Esophagus mucosa (tissue), 1 donor: ENCODE measurements at regions not wholly inside any gene's neighbourhood (a gene's known extent, or its start where the extent isn't known, plus 50 kb on each side); places are given as distances from the start of the nearest gene placed in this dataset.
"Not testable (repeated sequence)": the region's sequence is repeated elsewhere in the genome, so short reads cannot be mapped to it uniquely, and the experiment has no call there.

Source experiments
- ATAC-seq: fragments of 200-7000 bp; cut with Tn5 transposase; one replicate; pipeline ENCODE4 v1.9.1; 2020
- donor health status: DM: yes; HTN: yes; CAD: no.

DNA sequence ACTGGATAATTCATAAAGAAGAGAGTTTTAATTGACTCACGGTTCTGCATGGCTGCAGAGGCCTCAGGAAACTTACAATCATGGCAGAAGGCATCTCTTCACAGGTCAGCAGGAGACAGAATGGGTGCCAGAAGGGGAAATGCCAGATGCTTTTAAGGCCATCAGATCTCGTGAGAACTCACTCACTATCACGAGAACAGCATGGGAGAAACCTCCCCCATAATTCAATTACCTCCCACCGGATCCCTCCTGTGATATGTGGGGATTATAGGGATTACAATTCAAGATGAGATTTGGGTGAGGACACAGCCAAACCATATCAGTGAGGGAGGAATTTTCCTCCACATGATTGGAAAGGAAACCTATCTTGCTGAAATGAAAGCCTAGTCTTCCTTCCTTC lies 108.1 kb upstream of the TMEM132E start:
- ATAC-seq: not testable (repeated sequence)

DNA sequence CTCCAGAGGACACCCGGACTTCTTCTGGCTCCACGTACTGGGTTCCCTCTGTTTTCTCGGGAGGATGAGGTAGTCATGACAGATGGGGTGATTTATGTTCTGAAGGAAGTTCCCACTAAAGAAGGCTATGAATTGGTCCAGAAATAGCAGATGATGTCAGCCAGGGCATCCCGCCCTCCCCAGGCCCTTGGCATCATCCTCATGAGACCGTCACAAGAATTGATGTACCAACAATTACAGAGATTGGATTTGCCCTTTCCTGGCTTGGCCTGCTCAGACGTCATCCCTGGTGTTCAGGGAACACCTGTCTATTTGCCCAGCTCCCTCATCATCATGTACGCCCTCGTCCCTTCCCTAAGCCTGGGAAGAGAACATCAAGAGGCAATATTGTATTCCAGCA lies 102.8 kb upstream of the CCL1 start:
- ATAC-seq: no peak

DNA sequence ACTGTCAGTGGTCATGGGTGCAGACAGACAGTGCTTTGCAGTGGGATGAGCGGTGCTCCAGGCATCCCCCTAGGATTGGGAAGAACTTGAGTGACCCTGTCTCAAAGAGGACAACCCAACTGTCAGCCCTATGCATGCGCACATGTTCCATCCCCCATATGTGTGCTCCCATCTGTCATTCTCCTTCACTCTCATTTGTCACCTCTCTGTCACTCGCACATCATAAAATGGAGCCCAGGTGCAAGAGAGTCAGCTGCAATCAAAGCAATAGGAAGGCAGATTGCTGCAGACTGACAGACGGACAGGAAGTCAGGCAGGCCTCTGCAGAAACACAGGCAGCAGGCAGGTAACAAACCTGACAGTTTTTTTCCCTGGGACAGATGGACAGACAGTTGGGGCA lies 101.8 kb upstream of the CCL1 start:
- ATAC-seq: no peak

DNA sequence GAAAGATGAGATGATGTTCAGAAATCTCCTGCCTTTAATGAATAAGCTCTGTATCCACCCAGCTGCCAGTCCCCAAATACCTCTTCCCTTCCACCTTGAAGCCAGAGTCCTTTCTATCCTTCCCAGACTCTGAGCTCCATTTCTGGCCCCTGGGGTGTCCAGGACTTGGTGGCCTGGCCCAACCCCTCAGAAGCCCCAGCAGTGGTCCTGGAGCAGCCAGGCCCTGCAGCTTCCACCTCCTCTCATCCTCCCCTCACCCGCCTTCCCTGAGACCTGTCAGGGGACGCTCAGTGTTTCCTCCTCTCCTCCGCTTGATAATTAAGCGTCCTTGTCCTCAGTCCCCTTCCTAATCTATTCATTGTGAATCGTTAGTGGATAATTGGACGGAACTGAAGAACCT lies 95.2 kb upstream of the CCL1 start:
- ATAC-seq: no peak

DNA sequence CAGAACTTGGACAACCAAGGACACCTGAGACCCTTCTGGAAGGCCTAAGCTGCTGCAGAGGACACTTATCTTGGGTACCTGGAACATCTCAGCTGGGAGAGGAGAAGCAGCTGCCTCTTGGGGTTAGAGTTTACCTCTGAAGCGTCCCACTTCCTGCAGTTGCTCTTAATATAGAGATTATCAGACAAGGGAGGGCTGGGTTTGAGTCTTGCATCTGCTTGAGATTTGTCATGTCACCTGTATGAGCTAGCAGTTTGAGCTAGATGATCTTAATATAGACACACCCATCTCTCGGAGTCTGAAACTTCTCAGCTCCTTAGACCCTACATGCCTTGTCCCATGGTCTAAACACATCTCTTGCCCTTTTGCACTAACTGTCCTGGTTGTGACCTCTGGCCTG lies 93.1 kb upstream of the CCL1 start:
- ATAC-seq: no peak

DNA sequence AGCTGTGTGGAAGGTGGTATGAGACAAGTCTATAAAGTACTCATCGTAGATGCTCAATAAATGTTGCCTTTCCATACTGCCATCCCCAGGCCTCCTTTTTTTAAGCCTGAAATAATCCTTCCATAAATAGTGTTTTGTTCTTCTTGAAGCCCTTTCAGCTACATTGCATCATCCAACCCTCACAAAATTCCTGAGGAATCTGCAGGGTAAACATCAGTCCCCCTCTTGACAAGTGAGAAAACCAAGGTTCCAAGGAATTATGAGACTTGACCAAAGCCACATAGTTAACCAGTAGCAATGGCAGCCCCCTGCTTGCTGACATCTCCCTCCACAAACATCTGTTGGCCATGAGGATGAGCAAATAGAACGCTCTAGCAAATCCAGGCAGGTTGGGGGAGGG lies 89.7 kb upstream of the CCL1 start:
- ATAC-seq: no peak

DNA sequence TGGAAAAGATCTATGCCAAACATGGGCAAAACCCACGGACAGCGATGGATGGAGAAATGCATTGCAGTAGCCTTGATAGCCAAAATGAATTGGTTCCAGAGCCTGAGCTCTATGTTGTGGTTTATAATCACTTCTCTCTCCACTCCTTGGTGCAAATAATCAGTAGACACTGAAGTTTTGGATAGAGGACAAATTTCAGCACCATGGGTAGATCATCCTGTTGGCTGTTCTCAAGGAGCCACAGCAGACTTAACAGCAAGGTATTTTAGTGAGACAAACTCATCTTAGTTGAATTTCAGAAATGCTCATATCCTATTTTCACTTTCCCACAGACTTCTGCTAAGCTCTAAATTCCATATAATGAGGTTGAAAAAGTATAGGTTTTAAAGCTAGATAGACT lies 88.3 kb upstream of the CCL1 start:
- no peak for ATAC-seq

DNA sequence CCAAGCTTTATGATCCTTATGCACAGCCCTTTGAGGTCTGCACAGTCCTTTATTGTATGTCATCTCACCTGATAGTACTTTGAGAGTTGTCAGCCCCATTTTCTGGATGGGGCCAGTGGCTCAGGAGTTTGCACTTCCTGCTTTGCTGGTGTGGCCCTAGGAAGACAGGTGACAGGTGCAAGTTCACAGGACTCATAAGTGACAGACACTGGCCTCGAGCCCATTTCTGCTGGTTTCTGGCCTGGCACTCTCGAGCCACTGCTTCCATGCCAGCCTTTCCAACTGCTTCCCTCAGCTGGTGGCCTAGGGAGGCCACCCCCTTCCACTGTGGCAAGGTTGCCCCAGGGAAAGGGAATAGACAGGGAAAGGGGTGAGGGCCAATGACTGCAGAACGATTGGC lies 84.4 kb upstream of the CCL1 start:
- ATAC-seq: no peak

DNA sequence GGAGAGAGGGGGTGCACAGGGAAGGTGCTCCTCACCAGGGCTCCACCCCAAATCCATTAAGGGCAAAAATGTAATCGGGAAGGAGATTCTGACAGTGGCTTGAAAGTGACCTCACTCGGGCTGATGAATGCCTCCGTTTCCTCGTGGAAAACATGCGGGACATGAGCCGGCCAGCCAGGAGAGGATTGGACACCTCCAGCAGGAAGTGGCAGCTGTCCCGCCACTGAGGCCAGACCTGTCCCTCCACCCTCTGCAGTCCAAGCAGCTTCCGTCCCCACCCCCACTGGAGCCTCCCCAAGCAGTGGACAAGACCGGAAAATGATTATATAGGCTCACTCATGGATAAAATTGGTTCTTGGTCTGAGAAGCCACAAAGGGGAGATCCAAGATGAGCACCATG lies 82.1 kb upstream of the CCL1 start:
- no peak for ATAC-seq

DNA sequence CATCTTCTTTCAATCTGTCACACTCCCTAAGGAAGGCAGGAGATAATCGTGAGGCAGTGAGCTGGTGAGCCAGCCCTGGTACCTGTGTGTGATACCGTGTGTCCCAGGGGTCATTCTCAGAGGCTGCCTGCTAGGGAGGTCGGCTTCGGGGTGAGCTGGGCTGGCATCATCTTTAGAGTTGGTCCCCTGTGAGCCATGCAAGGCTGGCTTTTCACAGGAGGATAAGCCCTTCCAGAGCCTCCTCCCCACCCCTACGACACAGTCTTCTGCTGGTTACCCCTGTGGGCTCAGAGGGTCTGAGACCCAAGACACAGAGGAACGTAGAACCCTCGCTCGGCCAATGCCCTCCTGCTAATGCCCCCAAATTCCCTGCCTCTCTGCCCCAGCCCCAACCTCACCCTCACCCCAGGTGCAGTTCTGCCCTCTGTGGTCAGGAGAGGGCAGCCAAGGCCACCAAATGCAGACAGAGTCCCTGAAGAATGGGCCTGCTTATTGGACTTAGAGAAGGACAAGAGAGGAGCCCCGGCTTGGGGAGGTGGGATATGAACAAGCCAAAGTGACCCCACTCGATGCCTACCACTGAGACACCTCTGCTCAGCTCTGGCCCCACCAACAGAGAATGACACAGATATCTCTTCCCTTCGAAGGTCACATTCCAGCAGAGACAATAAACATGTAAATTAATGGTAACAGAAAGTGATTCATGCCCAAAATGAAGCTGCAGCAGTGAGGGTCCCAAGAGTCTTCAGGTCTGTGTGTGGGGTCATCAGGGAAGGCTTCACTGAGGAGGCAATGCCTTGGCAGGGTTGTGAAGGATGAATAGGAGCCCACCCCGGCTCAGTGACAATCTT lies 80.8 kb upstream of the CCL1 start:
- peak; percentile 26 for ATAC-seq

DNA sequence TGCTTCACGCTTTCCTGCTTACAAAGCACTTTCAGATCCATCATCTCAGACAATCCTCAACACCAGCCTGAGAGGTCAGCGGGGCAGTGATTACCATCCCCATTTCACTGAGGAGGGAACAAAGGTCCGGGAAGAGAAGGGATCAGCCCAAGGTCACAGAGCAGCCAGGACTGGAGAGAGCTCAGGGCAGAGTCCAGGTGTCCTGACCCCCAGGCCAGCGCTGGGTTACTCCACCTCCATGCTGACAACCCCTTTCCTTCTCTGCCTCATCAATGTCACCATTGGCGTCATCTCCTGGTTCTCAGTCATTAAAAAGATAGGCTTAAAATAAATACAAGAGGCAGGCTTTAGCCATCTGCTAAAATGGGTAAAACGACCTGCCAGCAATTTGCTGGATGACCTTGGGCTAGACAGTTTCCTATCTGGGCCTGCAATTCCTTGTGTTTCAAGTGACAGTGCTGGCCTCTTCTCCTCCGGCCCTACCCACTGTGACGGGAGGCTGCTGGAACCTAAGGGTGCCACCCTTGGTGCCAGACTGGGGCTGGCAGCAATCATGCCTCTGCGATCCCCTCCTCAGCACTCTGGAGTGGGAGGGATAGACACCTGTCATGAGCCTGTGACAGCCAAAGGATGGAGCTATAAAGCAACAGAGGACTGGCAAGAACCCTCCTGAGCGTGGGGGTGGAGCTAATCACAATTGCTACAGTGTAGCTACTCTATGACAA lies 79.5 kb upstream of the CCL1 start:
- ATAC-seq: no peak

DNA sequence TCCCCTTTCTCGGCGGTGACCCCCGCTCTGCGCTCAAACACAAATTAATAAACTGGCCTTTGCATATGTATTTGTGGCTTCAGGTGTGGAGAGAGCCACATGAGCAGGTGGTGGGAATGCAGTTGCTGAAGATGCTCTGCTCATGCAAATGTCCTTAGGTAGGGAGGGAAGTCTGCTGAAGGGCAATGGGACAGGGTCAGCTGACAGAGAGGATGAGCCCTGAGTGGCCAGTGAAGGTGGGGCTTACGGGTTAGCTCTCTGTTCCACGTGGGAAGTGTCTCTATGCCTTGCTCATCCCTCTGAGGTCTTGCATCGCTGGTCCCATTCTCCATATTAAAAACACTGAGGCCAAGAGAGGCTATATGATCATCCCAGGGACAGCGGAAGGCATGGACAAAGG lies 74.2 kb upstream of the CCL1 start:
- no peak for ATAC-seq

DNA sequence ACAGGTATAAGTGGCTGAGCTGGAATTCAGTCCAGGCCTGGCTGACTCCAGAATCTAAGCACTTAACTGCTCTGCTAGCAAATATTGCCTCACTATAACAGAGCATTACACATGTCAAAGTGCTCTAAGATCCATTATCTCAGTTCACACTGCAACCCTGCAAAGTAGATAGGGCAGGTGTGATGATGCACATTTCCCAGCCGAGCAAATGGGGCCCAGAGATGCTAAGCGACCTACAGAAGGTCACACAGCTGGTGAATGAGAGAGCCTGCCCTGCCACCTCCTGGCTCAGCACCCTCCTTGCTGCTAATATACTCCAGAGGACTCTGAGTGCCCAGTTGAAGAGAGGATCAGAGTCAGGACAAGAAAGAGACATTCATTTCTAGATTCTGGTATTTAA lies 73.6 kb upstream of the CCL1 start:
- no peak for ATAC-seq

DNA sequence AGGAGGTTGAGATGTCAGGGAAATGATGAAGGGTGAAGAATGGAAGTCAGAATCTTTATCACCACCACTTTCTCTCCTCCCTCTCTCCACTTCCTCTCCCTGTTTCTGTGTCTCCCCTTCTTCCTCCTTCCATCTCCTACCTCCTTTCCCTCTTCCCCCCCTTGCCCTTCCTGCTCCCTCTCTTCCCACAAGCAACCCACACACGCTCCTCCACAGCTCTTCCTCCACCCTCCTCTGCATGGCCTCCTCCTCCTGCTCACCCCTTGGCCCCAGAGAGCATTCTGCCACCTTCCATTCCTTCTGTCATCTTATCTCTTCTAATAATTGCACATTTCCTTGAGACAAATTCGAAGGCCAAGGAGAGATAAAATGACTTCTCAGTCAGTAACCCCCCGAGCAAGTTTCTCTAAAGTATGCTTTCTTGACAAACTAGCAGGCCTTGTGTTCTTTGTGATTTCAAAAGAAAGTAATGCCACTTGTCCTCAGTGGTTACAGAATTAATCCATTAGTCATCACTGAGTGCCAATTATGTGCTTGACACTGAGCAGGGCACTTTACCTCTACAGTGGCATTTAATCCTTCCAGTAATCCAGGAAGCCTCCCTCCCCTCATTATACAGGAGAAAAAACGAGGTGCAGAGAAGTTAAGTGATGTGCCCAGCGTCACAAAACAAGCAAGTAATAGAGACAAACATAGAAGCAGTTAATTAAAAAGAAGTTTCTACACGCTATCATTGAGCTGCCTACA lies 72.3 kb upstream of the CCL1 start:
- no peak for ATAC-seq

DNA sequence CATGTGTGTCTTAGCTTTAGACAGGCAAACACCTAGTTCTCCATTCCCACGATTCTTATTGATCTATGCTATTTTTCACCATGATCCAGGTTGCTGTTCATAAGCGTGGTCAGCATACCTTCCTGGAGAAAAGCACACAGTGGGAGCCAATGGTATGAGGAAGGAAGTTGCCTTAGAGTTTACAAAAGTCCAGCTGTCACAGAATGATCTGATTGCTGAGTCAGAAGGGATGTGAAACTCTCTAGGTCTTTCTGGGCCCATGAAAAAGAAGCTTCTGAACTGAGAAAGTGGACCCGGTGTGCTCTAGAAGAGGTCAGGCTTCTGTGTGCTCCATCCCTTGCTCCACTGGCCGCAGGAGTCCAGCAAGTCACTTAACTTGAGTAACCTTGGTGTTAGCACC lies 71.0 kb upstream of the CCL1 start:
- peak; percentile 45 for ATAC-seq

DNA sequence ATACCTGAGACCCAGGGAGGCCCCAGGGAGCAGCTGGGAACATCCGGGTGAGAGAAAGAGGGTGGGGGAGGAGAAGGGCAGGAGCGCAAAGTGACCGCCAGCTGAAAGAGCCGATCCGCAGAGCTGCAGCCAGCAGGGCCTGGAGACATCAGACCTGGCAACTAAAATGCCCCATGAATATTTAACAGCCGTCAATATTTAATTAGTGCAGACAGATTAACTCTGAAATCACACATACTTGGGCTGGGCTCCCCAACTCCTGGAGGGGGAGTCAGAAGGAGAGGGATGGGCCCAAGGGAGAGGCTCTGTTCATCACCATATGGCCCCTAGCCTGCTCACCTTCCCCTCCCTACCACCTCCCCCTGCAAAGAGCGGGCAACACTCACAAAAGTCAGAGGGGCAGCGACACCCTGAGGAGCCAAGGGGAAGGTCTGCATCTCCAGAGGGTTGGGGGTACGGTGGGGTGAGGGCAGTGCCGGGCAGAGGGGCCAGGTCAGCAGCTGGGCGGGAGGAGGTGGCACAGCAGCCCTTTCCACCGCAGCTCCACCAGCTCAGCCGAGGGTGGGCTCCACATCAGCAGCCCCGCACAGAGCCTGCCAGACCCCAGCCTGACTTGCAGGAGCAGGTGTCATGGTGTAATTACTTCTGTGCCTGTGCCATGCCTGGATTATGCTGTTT lies 61.9 kb upstream of the CCL1 start:
- no peak for ATAC-seq

DNA sequence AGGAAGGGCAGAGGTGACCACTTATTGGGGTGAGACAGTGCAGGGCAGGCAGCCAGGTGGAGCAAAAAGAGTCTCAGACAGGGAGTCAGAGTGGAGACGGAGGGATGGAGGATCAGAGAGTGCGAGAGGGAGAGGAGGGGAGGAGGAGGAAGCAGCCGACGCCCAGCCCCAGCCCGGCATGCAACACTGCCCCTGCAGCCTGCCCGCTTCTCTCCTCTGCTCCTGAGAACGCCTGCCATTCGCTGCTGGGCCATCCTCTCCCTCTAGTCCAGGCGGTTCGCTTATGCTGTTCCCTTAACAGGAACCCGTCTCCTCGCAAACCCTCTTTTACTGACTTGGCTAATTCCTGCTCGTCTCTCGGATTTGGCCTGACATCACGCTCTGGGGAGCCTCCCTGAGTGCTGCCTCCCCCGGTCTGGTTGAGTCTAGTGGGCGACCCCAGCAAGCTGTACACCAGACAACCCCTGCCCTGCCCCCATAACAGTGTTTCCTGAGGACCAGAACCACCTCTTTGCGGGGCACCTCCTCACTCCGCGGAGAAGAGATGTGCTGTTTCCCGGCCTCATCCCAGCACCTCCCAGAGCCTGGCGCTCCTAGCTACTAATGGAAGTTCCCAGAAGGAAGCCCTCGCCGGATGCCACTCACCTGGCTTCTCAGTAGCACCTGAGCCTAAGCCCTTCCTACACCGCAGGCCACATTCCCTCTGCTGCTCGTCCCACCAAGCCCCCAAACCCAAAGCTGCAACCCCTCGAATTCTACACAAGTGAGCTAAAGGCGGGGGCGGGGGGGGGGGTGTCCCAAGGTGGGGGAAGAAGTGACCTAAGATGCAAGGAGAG lies 61.2 kb upstream of the CCL1 start:
- ATAC-seq: no peak

DNA sequence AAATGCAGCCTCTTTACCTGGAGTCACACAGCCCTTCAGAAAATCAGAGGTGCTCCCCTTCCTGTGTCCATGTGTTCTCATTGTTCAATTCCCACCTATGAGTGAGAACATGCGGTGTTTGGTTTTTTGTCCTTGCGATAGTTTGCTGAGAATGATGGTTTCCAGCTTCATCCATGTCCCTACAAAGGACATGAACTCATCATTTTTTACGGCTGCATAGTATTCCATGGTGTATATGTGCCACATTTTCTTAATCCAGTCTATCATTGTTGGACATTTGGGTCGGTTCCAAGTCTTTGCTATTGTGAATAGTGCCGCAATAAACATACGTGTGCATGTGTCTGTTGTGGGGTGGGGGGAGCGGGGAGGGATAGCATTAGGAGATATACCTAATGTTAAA lies 60.3 kb upstream of the CCL1 start:
- not testable (repeated sequence) for ATAC-seq

DNA sequence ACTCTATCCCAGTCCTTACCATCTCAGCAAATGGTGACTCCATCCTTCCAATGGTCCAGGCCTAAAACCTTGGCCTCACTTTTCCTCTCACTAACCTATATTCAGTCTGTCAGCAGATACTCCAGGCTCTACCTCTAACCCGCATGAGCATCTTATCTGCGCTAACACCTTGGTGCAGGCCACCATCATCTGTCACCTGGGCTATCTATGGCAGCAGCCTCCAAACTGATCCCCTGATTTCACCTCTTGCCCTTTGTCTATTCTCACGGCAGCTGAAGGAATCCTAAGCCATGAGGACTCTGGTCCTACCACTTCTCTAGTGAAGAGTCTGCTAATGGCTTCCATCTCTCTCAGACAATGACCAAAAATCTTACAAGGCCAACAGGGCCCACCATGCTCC lies 57.9 kb upstream of the CCL1 start:
- no peak for ATAC-seq

DNA sequence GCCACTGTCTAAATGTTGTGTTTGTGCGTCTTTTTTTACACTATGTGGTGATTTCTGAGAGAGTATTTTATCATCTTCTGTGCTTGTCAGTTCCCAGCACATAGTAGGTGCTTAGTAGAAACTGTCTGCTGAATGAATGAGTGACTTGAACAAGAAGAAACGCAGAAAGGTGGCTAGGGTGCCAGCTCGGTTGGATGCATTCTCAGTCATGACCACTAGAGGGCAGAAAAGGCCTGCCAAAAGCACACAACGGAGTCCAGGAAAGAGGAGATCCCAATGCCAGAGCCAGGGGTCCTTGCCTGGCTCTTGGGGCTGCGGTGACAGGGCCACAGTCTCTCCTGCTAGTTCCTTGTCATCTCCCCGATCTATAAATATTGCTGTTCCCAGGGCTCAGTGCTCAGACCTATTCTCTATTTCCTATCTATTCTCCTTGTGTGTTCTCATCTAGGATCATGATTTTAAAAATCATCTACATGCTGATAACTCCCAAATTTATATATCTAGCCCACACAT lies 57.3 kb upstream of the CCL1 start:
- ATAC-seq: peak; percentile 54

DNA sequence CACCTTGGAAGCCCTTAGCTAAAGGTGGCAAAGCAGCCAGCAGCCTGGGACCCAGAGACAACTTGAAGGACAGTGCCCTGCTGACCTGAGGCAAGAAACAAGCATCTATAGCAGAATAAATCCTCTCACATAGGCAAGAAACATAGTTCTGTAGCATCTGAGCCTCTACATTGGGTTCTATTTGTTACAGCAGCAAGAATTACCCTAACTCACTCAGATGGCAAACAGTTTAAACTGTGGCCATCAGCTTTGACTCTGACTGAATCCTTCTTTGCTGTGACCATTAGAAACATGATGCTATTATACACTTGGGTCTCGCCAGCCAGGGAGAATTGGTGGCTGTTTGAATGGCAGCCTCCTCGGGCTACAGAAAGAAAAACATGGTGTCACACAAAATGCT lies 53.1 kb upstream of the CCL1 start:
- ATAC-seq: no peak

DNA sequence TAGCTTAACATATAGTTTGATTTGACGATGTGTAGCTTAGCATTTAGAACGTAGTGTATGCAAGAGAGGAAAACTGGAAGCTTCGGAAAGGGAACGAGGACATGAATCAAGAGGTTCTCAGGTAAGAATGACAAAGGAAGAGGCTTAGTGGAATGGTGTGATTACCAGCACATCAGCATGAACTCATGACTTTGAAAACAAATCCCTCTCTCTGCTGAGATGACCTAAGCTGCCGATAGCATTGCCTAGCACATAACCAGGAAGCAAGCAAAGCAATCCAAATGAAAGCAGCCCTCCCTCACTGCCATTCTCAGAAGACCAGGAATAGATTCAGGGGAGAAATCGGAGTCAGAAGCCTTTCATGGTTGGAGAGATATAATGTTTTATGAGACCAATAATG lies 51.3 kb upstream of the CCL1 start:
- no peak for ATAC-seq
